DND-41 (cell line): ENCODE measurements at regions not wholly inside any gene's neighbourhood (a gene's known extent, or its start where the extent isn't known, plus 50 kb on each side); places are given as distances from the start of the nearest gene placed in this dataset.

Source experiments
- ATAC-seq: fragments of 200-7000 bp; cut with Tn5 transposase; 3 replicates; pipeline ENCODE4 v1.9.1; 2021; ENCODE audit warnings: low read depth; ENCODE audit not compliant: insufficient read depth
- DNase-seq: peaks from one replicate; pipeline ENCODE4 v3.0.0-alpha.2; 2020
- H2AFZ ChIP-seq: 2 replicates; pipeline ENCODE4 v1.6.0; 2012; ENCODE audit warnings: low read depth, low read length
- H3K27ac ChIP-seq: 2 replicates; pipeline ENCODE4 v1.5.1; 2012; ENCODE audit warnings: low read length, inconsistent platforms
- H3K27me3 ChIP-seq: fragments of 200-600 bp; sonication (generic); 2 replicates; pipeline ENCODE4 v1.6.0; 2012; ENCODE audit warnings: low read length, mild to moderate bottlenecking, inconsistent platforms; ENCODE audit not compliant: insufficient read depth, poor library complexity
- H3K36me3 ChIP-seq: 2 replicates; pipeline ENCODE4 v1.5.1; 2012; ENCODE audit warnings: low read length, inconsistent platforms; ENCODE audit not compliant: insufficient read depth
- H3K4me1 ChIP-seq: 2 replicates; pipeline ENCODE4 v1.5.1; 2012; ENCODE audit warnings: mild to moderate bottlenecking, low read length; ENCODE audit not compliant: insufficient read depth
- H3K4me2 ChIP-seq: 2 replicates; pipeline ENCODE4 v1.6.0; 2012; ENCODE audit warnings: mild to moderate bottlenecking, moderate library complexity, low read length, inconsistent platforms; ENCODE audit not compliant: insufficient read depth
- H3K4me3 ChIP-seq, 2 experiments: fragments of 200-600 bp in 1 of 2; shearing (Covaris generic) in 1 of 2; 2 replicates each; pipeline ENCODE4 v1.5.1; 2012 to 2016; ENCODE audit warnings: inconsistent platforms in 2 of 2, low read length in 2 of 2, mild to moderate bottlenecking in 2 of 2, low read depth in 1 of 2, moderate library complexity in 1 of 2
- H3K79me2 ChIP-seq: 2 replicates; pipeline ENCODE4 v1.6.0; 2012; ENCODE audit warnings: low read length, inconsistent platforms; ENCODE audit not compliant: insufficient read depth
- H3K9ac ChIP-seq: 2 replicates; pipeline ENCODE4 v1.6.0; 2012; ENCODE audit warnings: low read depth, mild to moderate bottlenecking, inconsistent platforms, low read length, moderate library complexity
- H3K9me3 ChIP-seq: 2 replicates; pipeline ENCODE4 v1.5.1; 2012; ENCODE audit warnings: low read length, moderate library complexity, mild to moderate bottlenecking, inconsistent platforms; ENCODE audit not compliant: insufficient read depth, severe bottlenecking
- H4K20me1 ChIP-seq: 2 replicates; pipeline ENCODE4 v1.6.0; 2012; ENCODE audit warnings: low read length; ENCODE audit not compliant: insufficient read depth
- EZH2 ChIP-seq: IDR thresholded peaks from 3 replicates; pipeline ENCODE4 v1.6.1; 2012; ENCODE audit warnings: borderline replicate concordance, low read depth, mild to moderate bottlenecking, moderate library complexity, low read length, inconsistent platforms; ENCODE audit not compliant: severe bottlenecking
- TF ChIP-seq, protein P1 (sequence below): IDR thresholded peaks from 2 replicates; pipeline ENCODE4 v1.5.1; 2012; ENCODE audit warnings: borderline replicate concordance, low read length, moderate library complexity, mild to moderate bottlenecking; ENCODE audit not compliant: poor library complexity, severe bottlenecking; ENCODE audit errors: extremely low read depth

DNA sequence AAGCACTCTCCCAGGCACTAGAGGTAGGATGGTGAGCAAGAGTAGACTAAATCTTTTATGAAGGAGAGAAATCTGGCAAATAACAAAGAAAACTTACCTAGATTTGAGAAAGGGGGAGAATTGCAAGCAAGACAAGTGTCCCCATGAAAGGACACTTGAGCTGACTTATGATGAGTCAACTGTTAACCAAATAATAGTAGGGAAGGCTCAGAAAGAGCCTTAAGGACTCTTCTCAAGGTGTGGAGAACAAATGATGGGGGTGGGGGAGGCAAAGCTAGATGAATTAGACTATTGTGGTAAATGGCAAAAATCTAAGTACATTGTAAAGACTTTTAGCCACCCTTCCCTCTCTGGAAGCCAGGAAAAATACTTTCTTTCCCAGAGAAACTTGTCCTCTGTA lies 77.6 kb upstream of the RASA1 start:
- Histone ChIP-seq H3K27ac (no peak overlapping the region), H3K4me3 (no peak overlapping the region), H3K36me3 (no peaks in the 10 kb centered on the region), H2AFZ (no peak overlapping the region), H3K4me2 (no peak overlapping the region), H3K9ac (no peak overlapping the region), H3K4me1 (no peaks in the 10 kb centered on the region), H3K79me2 (no peaks in the 10 kb centered on the region), H4K20me1 (no peaks in the 10 kb centered on the region), H3K27me3 (peaks cover 3% of the 10 kb centered on the region), H3K9me3 (no peaks in the 10 kb centered on the region)
- DNase-seq (no peak), ATAC-seq (no peak)
- TF ChIP-seq, protein P1, sequence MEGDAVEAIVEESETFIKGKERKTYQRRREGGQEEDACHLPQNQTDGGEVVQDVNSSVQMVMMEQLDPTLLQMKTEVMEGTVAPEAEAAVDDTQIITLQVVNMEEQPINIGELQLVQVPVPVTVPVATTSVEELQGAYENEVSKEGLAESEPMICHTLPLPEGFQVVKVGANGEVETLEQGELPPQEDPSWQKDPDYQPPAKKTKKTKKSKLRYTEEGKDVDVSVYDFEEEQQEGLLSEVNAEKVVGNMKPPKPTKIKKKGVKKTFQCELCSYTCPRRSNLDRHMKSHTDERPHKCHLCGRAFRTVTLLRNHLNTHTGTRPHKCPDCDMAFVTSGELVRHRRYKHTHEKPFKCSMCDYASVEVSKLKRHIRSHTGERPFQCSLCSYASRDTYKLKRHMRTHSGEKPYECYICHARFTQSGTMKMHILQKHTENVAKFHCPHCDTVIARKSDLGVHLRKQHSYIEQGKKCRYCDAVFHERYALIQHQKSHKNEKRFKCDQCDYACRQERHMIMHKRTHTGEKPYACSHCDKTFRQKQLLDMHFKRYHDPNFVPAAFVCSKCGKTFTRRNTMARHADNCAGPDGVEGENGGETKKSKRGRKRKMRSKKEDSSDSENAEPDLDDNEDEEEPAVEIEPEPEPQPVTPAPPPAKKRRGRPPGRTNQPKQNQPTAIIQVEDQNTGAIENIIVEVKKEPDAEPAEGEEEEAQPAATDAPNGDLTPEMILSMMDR = no peak
- no peak for TF ChIP-seq EZH2

- H3K27me3 ChIP-seq = peaks cover 3% of the 10 kb centered on the region
- ATAC-seq (no peak), DNase-seq (no peak)
- no peak overlapping the region for H3K27ac ChIP-seq
- H3K4me3 ChIP-seq = no peak overlapping the region
- H3K36me3 ChIP-seq = no peaks in the 10 kb centered on the region
- H3K4me2 ChIP-seq = no peak overlapping the region
- no peak overlapping the region for H2AFZ ChIP-seq
- no peaks in the 10 kb centered on the region for H4K20me1 ChIP-seq
- H3K4me1 ChIP-seq = no peaks in the 10 kb centered on the region
- no peak for TF ChIP-seq EZH2
- TF ChIP-seq, protein P1 = no peak
- no peaks in the 10 kb centered on the region for H3K9me3 ChIP-seq
- no peaks in the 10 kb centered on the region for H3K79me2 ChIP-seq
- no peak overlapping the region for H3K9ac ChIP-seq
Measured at GRCh38 chr5:87190687-87191086, 77.0 kb upstream of the RASA1 start.

- Histone ChIP-seq H3K4me2 (no peak overlapping the region), H3K9ac (no peak overlapping the region), H3K36me3 (no peaks in the 10 kb centered on the region), H3K4me1 (no peaks in the 10 kb centered on the region), H3K27me3 (peaks cover 3% of the 10 kb centered on the region), H3K79me2 (no peaks in the 10 kb centered on the region), H2AFZ (no peak overlapping the region), H4K20me1 (no peaks in the 10 kb centered on the region), H3K4me3 (no peak overlapping the region), H3K27ac (no peak overlapping the region), H3K9me3 (no peaks in the 10 kb centered on the region)
- no peak for ATAC-seq
- no peak for DNase-seq
- TF ChIP-seq, protein P1 = no peak
- TF ChIP-seq EZH2 = no peak
Measured at GRCh38 chr5:87191645-87192044, 76.0 kb upstream of the RASA1 start.

- Histone ChIP-seq H4K20me1 (no peaks in the 10 kb centered on the region), H3K27ac (no peak overlapping the region), H3K4me1 (no peaks in the 10 kb centered on the region), H3K4me2 (no peak overlapping the region), H3K9ac (no peak overlapping the region), H3K4me3 (no peak overlapping the region), H3K36me3 (no peaks in the 10 kb centered on the region), H3K9me3 (no peaks in the 10 kb centered on the region), H2AFZ (no peak overlapping the region), H3K27me3 (peaks cover 3% of the 10 kb centered on the region), H3K79me2 (no peaks in the 10 kb centered on the region)
- TF ChIP-seq, protein P1 = no peak
- TF ChIP-seq EZH2 = no peak
- DNase-seq = no peak
- no peak for ATAC-seq
Measured at GRCh38 chr5:87195104-87195591, 72.5 kb upstream of the RASA1 start.
